Activated CD4-positive, alpha-beta T cell treated with anti-CD3 and anti-CD28 coated beads, Interleukin-2, amount 10 ng/mL, durations not matched to agents 7 days and 5 days (primary cell): ENCODE measurements at regions not wholly inside any gene's neighbourhood (a gene's known extent, or its start where the extent isn't known, plus 50 kb on each side); places are given as distances from the start of the nearest gene placed in this dataset.

Experiments
- CTCF ChIA-PET: fragments of 350-600 bp; sonication (Branson Sonifier 250); formaldehyde crosslinking; loops from one replicate; lab custom pipeline; 2021; ENCODE audit warnings: antibody characterized with exemption; lab: Charles Lee
- POLR2A ChIA-PET: fragments of 350-600 bp; sonication (Branson Sonifier 250); formaldehyde crosslinking; loops from one replicate; lab custom pipeline; 2021; ENCODE audit warnings: antibody characterized with exemption; lab: Charles Lee
- DNase-seq: peaks from one replicate; pipeline ENCODE4 v3.0.0-alpha.2; 2020
- H3K27ac Mint-ChIP-seq: one replicate; pipeline ENCODE4 v1.8.0; 2021; ENCODE audit warnings: mild to moderate bottlenecking, moderate library complexity, mixed read lengths
- H3K27me3 Mint-ChIP-seq: one replicate; pipeline ENCODE4 v1.8.0; 2021; ENCODE audit warnings: mixed read lengths
- H3K36me3 Mint-ChIP-seq: one replicate; pipeline ENCODE4 v1.8.0; 2021; ENCODE audit warnings: low read depth, mixed read lengths
- H3K4me1 Mint-ChIP-seq: one replicate; pipeline ENCODE4 v1.8.0; 2021; ENCODE audit warnings: mixed read lengths
- H3K4me3 Mint-ChIP-seq: one replicate; pipeline ENCODE4 v1.8.0; 2021; ENCODE audit warnings: mild to moderate bottlenecking, moderate library complexity, mixed read lengths
- H3K9me3 Mint-ChIP-seq: one replicate; pipeline ENCODE4 v1.8.0; 2021; ENCODE audit warnings: mixed read lengths

DNA sequence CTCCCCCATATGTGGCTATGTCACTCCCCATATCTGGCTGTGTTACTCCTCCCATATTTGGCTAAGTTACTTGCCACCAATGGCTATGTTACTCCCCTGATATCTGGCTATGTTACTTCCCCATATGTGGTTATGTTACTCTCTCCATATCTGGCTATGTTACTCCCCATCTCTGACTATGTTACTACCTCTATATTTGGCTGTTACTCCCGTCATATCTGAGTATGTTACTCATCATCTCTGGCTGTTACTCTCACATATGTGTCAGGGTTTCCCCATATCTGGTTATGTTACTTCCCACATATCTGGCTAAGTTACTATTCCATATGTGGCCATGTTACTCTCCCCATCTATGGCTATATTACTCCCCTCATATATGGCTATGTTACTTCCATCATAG, 50.3 kb upstream of the MAP10 start:
- CTCF ChIA-PET, result no interaction called here
- peaks cover 8% of the 10 kb centered on the region for H3K4me1 Mint-ChIP-seq
- no peak for DNase-seq
- H3K9me3 Mint-ChIP-seq, result peaks cover 2% of the 10 kb centered on the region
- H3K4me3 Mint-ChIP-seq, result no peak overlapping the region
- no peaks in the 10 kb centered on the region for H3K27me3 Mint-ChIP-seq
- H3K36me3 Mint-ChIP-seq, result no peaks in the 10 kb centered on the region
- H3K27ac Mint-ChIP-seq, result no peak overlapping the region
- POLR2A ChIA-PET, result no interaction called here
